ENCODE measurements at regions not wholly inside any gene's neighbourhood (a gene's known extent, or its start where the extent isn't known, plus 50 kb on each side); places are given as distances from the start of the nearest gene placed in this dataset.

- TF ChIP-seq POLR2A (IDR thresholded peaks at IDR 0.05) (no peak), CTCF (IDR thresholded peaks at IDR 0.05 in 8 of 11, conservative IDR thresholded peaks at IDR 0.05 in 3 of 11) (no peak)
Observed at GRCh38 chr3:26280517-26280916, 342.1 kb upstream of the LRRC3B start.

Measured in spleen (tissue), 7 donors.